HCT116 (cell line): ENCODE measurements at regions not wholly inside any gene's neighbourhood (a gene's known extent, or its start where the extent isn't known, plus 50 kb on each side); places are given as distances from the start of the nearest gene placed in this dataset.

Source experiments
- ATAC-seq: fragments of 200-7000 bp; cut with Tn5 transposase; 2 replicates; pipeline ENCODE4 v1.9.1; 2020; ENCODE audit warnings: mild to moderate bottlenecking, moderate library complexity
- BruUV-seq: library from RNA; stranded (reverse); fragments of 400-500 nt; replicated peaks from 2 replicates; lab custom pipeline; 2021; lab: Mats Ljungman, UMichigan
- CTCF ChIA-PET: fragments of 300-600 bp; sonication (Branson Sonifier 250); formaldehyde crosslinking; loops from one replicate; lab custom pipeline; 2021; ENCODE audit warnings: antibody characterized with exemption; lab: Charles Lee
- POLR2A ChIA-PET: fragments of 300-600, 350-600 bp; sonication (Branson Sonifier 250); formaldehyde crosslinking; loops from one replicate; lab custom pipeline; 2021; ENCODE audit warnings: antibody characterized with exemption; lab: Charles Lee
- RAD21 ChIA-PET, 2 experiments: fragments of 300-600 bp; sonication (Branson Sonifier 250); formaldehyde crosslinking; loops; one replicate each; lab custom pipeline; 2023; ENCODE audit warnings: low total read pairs in 2 of 2; ENCODE audit not compliant: uncharacterized antibody in 2 of 2, unreplicated experiment in 2 of 2, low non-redundant PET in 1 of 2; lab: Charles Lee
- DNase-seq: peaks from one replicate; pipeline ENCODE4 v3.0.0-alpha.2; 2010; ENCODE audit warnings: low read depth, low spot score
- H2AFZ ChIP-seq: fragments of 200-600 bp; shearing (Covaris generic), sonication (generic); 2 replicates; pipeline ENCODE4 v1.6.1; 2017; ENCODE audit warnings: low read depth, mixed run types, mixed read lengths, antibody characterized with exemption, low read length; ENCODE audit not compliant: poor library complexity, severe bottlenecking
- H3K27ac ChIP-seq: 2 replicates; pipeline ENCODE4 v1.5.1; 2012; ENCODE audit warnings: low read depth, low read length
- H3K27me3 ChIP-seq: fragments of 200-600 bp; sonication (generic); 2 replicates; pipeline ENCODE4 v1.6.1; 2016; ENCODE audit warnings: mixed run types, low read length, mixed read lengths; ENCODE audit not compliant: insufficient read depth
- H3K36me3 ChIP-seq, 2 experiments: fragments of 200-500 bp in 1 of 2; fragments of 200-600 bp in 1 of 2; sonication (Bioruptor generic) in 1 of 2; sonication (generic) in 1 of 2; 2 replicates each; pipeline versions ENCODE4 v1.5.1 to v1.6.1; 2014 to 2016; ENCODE audit warnings: low read length in 2 of 2, inconsistent platforms in 1 of 2, mixed read lengths in 1 of 2, mixed run types in 1 of 2; ENCODE audit not compliant: insufficient read depth in 2 of 2, control insufficient read depth in 1 of 2
- H3K4me1 ChIP-seq, 2 experiments: fragments of 200-600 bp in 1 of 2; sonication (generic) in 1 of 2; 2 replicates each; pipeline versions ENCODE4 v1.5.1 to v1.6.1; 2012 to 2017; ENCODE audit warnings: low read length in 2 of 2, inconsistent platforms in 1 of 2, mild to moderate bottlenecking in 1 of 2, mixed read lengths in 1 of 2, mixed run types in 1 of 2, moderate library complexity in 1 of 2; ENCODE audit not compliant: insufficient read depth in 2 of 2, control insufficient read depth in 1 of 2
- H3K4me2 ChIP-seq: fragments of 200-600 bp; sonication (generic); 2 replicates; pipeline ENCODE4 v1.6.1; 2017; ENCODE audit warnings: mixed run types, low read length, mixed read lengths
- H3K4me3 ChIP-seq, 2 experiments: fragments of 200-600 bp in 1 of 2; sonication (generic) in 1 of 2; replicated peaks in 1 of 2; 2 replicates each; pipeline ENCODE4 v1.5.1; 2011 to 2016; ENCODE audit warnings: low read length in 2 of 2, control low read depth in 1 of 2, low read depth in 1 of 2, mild to moderate bottlenecking in 1 of 2, mixed read lengths in 1 of 2, mixed run types in 1 of 2
- H3K79me2 ChIP-seq: fragments of 200-600 bp; sonication (generic); 2 replicates; pipeline ENCODE4 v1.6.1; 2017; ENCODE audit warnings: mild to moderate bottlenecking, mixed run types, low read length, moderate library complexity, mixed read lengths; ENCODE audit not compliant: insufficient read depth
- H3K9ac ChIP-seq: fragments of 200-600 bp; sonication (generic); 2 replicates; pipeline ENCODE4 v1.6.1; 2016; ENCODE audit warnings: low read length, mixed read lengths
- H3K9me2 ChIP-seq: fragments of 200-600 bp; sonication (generic), shearing (Covaris generic); 2 replicates; pipeline ENCODE4 v1.6.1; 2017; ENCODE audit warnings: mixed run types, mild to moderate bottlenecking, moderate library complexity; ENCODE audit not compliant: insufficient read depth
- H3K9me3 ChIP-seq, 2 experiments: fragments of 200-500 bp in 1 of 2; fragments of 200-600 bp in 1 of 2; sonication (Bioruptor generic) in 1 of 2; sonication (generic) in 1 of 2; 2 replicates each; pipeline ENCODE4 v1.6.1; 2014 to 2017; ENCODE audit warnings: low read length in 2 of 2, mixed read lengths in 2 of 2, inconsistent platforms in 1 of 2, low read depth in 1 of 2, mild to moderate bottlenecking in 1 of 2, mixed run types in 1 of 2, moderate library complexity in 1 of 2; ENCODE audit not compliant: control insufficient read depth in 1 of 2, insufficient read depth in 1 of 2
- H4K20me1 ChIP-seq: fragments of 200-600 bp; sonication (generic), shearing (Covaris generic); 2 replicates; pipeline ENCODE4 v1.6.1; 2017; ENCODE audit warnings: mixed run types, mild to moderate bottlenecking, moderate library complexity; ENCODE audit not compliant: insufficient read depth
- EZH2 ChIP-seq: fragments of 200-600 bp; sonication (generic); IDR thresholded peaks from 2 replicates; pipeline ENCODE4 v1.6.1; 2017; ENCODE audit warnings: antibody characterized with exemption, mixed run types
- FOSL1 ChIP-seq: IDR thresholded peaks from 2 replicates; pipeline ENCODE4 v1.6.1; 2012; ENCODE audit warnings: low read depth
- POLR2A ChIP-seq: IDR thresholded peaks from 2 replicates; pipeline ENCODE4 v1.7.0; 2011; ENCODE audit warnings: borderline replicate concordance; ENCODE audit not compliant: insufficient read depth, insufficient read length; ENCODE audit errors: extremely low read depth
- POLR2AphosphoS5 ChIP-seq: IDR thresholded peaks from 2 replicates; pipeline ENCODE4 v1.6.1; 2011; ENCODE audit warnings: mild to moderate bottlenecking, low read depth, low read length, moderate library complexity
- REST ChIP-seq: IDR thresholded peaks from 2 replicates; pipeline ENCODE4 v1.6.1; 2012; ENCODE audit warnings: low read depth
- SIN3A ChIP-seq: IDR thresholded peaks from 2 replicates; pipeline ENCODE4 v1.6.1; 2012; ENCODE audit warnings: low read depth
- SP1 ChIP-seq: IDR thresholded peaks from 2 replicates; pipeline ENCODE4 v1.6.1; 2012; ENCODE audit warnings: low read depth
- SRF ChIP-seq: IDR thresholded peaks from 2 replicates; pipeline ENCODE4 v1.6.1; 2012; ENCODE audit warnings: low read depth
- TCF7L2 ChIP-seq: IDR thresholded peaks from 2 replicates; pipeline ENCODE4 v1.7.0; 2011; ENCODE audit warnings: borderline replicate concordance, inconsistent platforms; ENCODE audit not compliant: insufficient read depth, insufficient read length; ENCODE audit errors: extremely low read depth
- YY1 ChIP-seq: IDR thresholded peaks from 2 replicates; pipeline ENCODE4 v1.6.1; 2011; ENCODE audit warnings: low read length, low read depth, moderate library complexity, mild to moderate bottlenecking; ENCODE audit not compliant: insufficient replicate concordance; ENCODE audit errors: extremely low read depth
- ZBTB33 ChIP-seq: IDR thresholded peaks from 2 replicates; pipeline ENCODE4 v1.6.1; 2011; ENCODE audit warnings: mild to moderate bottlenecking, low read length, moderate library complexity; ENCODE audit not compliant: insufficient replicate concordance; ENCODE audit errors: extremely low read depth
- ZNF274 ChIP-seq: fragments of 200-500 bp; sonication (Bioruptor generic); IDR thresholded peaks from 2 replicates; pipeline ENCODE4 v1.6.1; 2014; ENCODE audit warnings: mild to moderate bottlenecking, low read depth, low read length, inconsistent platforms
- intact Hi-C: fragments of 100-400 bp; cut with micrococcal nuclease; formaldehyde crosslinking; loops from 2 replicates; pipeline ENCODE4 v1.10.0; 2022

- no peak overlapping the region for H3K4me3 ChIP-seq
- intact Hi-C loops: no loop called here
- no peaks in the 10 kb centered on the region for H3K27me3 ChIP-seq
- RAD21 ChIA-PET: no interaction called here
- no peaks in the 10 kb centered on the region for H3K79me2 ChIP-seq
- ATAC-seq: no peak
- H3K9me3 ChIP-seq: peaks cover 9 to 10% of the 10 kb centered on the region in 2 experiments; a peak in 2 of 4 replicates
- no peak overlapping the region for H3K9ac ChIP-seq
- H3K9me2 ChIP-seq: no peaks in the 10 kb centered on the region
- H3K36me3 ChIP-seq: no peaks in the 10 kb centered on the region
- H4K20me1 ChIP-seq: no peaks in the 10 kb centered on the region
- TF ChIP-seq ZNF274 (no peak), FOSL1 (no peak), SP1 (no peak), ZBTB33 (no peak), POLR2A (no peak), POLR2AphosphoS5 (no peak), REST (no peak), TCF7L2 (no peak), SIN3A (no peak), YY1 (no peak), SRF (no peak), EZH2 (no peak)
- no peak overlapping the region for H3K27ac ChIP-seq
- H3K4me2 ChIP-seq: no peak overlapping the region
- CTCF ChIA-PET: no interaction called here
- H2AFZ ChIP-seq: no peak overlapping the region
- POLR2A ChIA-PET: no interaction called here
- BruUV-seq: no TSS peak
- no peak for DNase-seq
- H3K4me1 ChIP-seq: no peaks in the 10 kb centered on the region
These were observed 540.2 kb downstream of the GBA3 start for GRCh38 chr4:23232987-23233386.
